ENCODE measurements at regions not wholly inside any gene's neighbourhood (a gene's known extent, or its start where the extent isn't known, plus 50 kb on each side); places are given as distances from the start of the nearest gene placed in this dataset.
A peak's percentile ranks its signal among the peaks of the same experiment; 100 is the strongest.

GRCh38 chr12:78483767-78484315 lies 380.7 kb upstream of the SYT1 start:
- DNase-seq (ENCODE audit: extremely low read depth, low read depth, low spot score) = no peak

- DNase-seq (ENCODE audit: extremely low read depth, low read depth, low spot score) = no peak
Observed at GRCh38 chr12:78489990-78490389, 374.6 kb upstream of the SYT1 start.

GRCh38 chr12:78490861-78491260 lies 373.7 kb upstream of the SYT1 start:
- no peak for DNase-seq (ENCODE audit: extremely low read depth, low read depth, low spot score)

GRCh38 chr12:78494911-78495310 lies 369.7 kb upstream of the SYT1 start:
- DNase-seq (ENCODE audit: extremely low read depth, low read depth, low spot score) = no peak

GRCh38 chr12:78501825-78502224 lies 362.7 kb upstream of the SYT1 start:
- DNase-seq (ENCODE audit: extremely low read depth, low read depth, low spot score) = no peak

- no peak for DNase-seq (ENCODE audit: extremely low read depth, low read depth, low spot score)
Observed at GRCh38 chr12:78519422-78519821, 345.2 kb upstream of the SYT1 start.

- no peak for DNase-seq (ENCODE audit: extremely low read depth, low read depth, low spot score)
Observed at GRCh38 chr12:78530100-78530765, 334.3 kb upstream of the SYT1 start.

GRCh38 chr12:78531831-78532458 lies 332.6 kb upstream of the SYT1 start:
- no peak for DNase-seq (ENCODE audit: extremely low read depth, low read depth, low spot score)

- DNase-seq (ENCODE audit: extremely low read depth, low read depth, low spot score) = no peak
Observed at GRCh38 chr12:78534311-78534710, 330.3 kb upstream of the SYT1 start.

- DNase-seq (ENCODE audit: extremely low read depth, low read depth, low spot score) = no peak
Observed at GRCh38 chr12:78540606-78541336, 323.8 kb upstream of the SYT1 start.

GRCh38 chr12:78550831-78551230 lies 313.7 kb upstream of the SYT1 start:
- DNase-seq (ENCODE audit: extremely low read depth, low read depth, low spot score) = no peak

- DNase-seq (ENCODE audit: extremely low read depth, low read depth, low spot score) = no peak
Observed at GRCh38 chr12:78555802-78556201, 308.8 kb upstream of the SYT1 start.

GRCh38 chr12:78556651-78557050 lies 307.9 kb upstream of the SYT1 start:
- DNase-seq (ENCODE audit: extremely low read depth, low read depth, low spot score) = no peak

GRCh38 chr12:78559416-78559815 lies 305.2 kb upstream of the SYT1 start:
- no peak for DNase-seq (ENCODE audit: extremely low read depth, low read depth, low spot score)

- no peak for DNase-seq (ENCODE audit: extremely low read depth, low read depth, low spot score)
Observed at GRCh38 chr12:78559886-78560285, 304.7 kb upstream of the SYT1 start.

GRCh38 chr12:78560633-78561032 lies 303.9 kb upstream of the SYT1 start:
- no peak for DNase-seq (ENCODE audit: extremely low read depth, low read depth, low spot score)

- peak; percentile 33 for DNase-seq (ENCODE audit: extremely low read depth, low read depth, low spot score)
Observed at GRCh38 chr12:78562368-78563205, 302.0 kb upstream of the SYT1 start.

- DNase-seq (ENCODE audit: extremely low read depth, low read depth, low spot score) = no peak
Observed at GRCh38 chr12:78563826-78564225, 300.7 kb upstream of the SYT1 start.

- DNase-seq (ENCODE audit: extremely low read depth, low read depth, low spot score) = no peak
Observed at GRCh38 chr12:78566456-78566855, 298.1 kb upstream of the SYT1 start.

GRCh38 chr12:78568321-78569020 lies 296.1 kb upstream of the SYT1 start:
- no peak for DNase-seq (ENCODE audit: extremely low read depth, low read depth, low spot score)

Measured in glomerular endothelial cell (primary cell).